ENCODE measurements at regions not wholly inside any gene's neighbourhood (a gene's known extent, or its start where the extent isn't known, plus 50 kb on each side); places are given as distances from the start of the nearest gene placed in this dataset.

DNA sequence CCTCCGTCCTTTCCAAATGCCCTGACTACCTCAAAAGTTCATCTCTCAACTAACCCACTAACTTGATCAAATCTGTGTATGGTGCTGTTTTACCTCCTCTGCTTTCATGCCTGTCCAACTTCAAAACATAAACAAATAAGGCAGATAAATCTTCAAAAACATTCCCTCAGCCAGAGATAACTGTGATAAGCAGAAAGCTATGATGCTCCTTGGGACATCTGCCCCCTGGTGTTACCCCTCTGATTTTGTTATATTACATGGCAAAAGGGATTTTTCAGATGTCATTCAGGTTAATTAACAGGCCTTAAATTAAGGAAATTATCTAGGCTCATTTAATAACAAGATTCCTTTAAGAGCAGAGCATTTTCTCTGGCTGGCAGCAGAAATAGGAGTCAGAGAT, 810.8 kb upstream of the CHAC2 start:
- TF ChIP-seq CTCF (IDR thresholded peaks at IDR 0.05) = no peak
- no peak for TF ChIP-seq POLR2A (IDR thresholded peaks at IDR 0.05)

Data from lower leg skin (tissue), 3 donors.